B cell (primary cell): ENCODE measurements at regions not wholly inside any gene's neighbourhood (a gene's known extent, or its start where the extent isn't known, plus 50 kb on each side); places are given as distances from the start of the nearest gene placed in this dataset.

Source experiments
- ATAC-seq: fragments of 200-7000 bp; cut with Tn5 transposase; one replicate; pipeline ENCODE4 v1.10.0; 2021; ENCODE audit warnings: low read depth, mild to moderate bottlenecking, moderate number of reproducible peaks, moderate library complexity
- CTCF ChIA-PET: fragments of 350-600 bp; sonication (Branson Sonifier 250); formaldehyde crosslinking; loops from one replicate; lab custom pipeline; 2021; ENCODE audit warnings: antibody characterized with exemption, inconsistent platforms; lab: Charles Lee
- POLR2A ChIA-PET: fragments of 350-600 bp; sonication (Branson Sonifier 250); formaldehyde crosslinking; loops from one replicate; lab custom pipeline; 2021; ENCODE audit warnings: antibody characterized with exemption; lab: Charles Lee
- DNase-seq: peaks from one replicate; pipeline ENCODE4 v3.0.0; 2013
- H2AFZ ChIP-seq: 2 replicates; pipeline ENCODE4 v1.6.1; 2012; ENCODE audit warnings: mild to moderate bottlenecking, low read depth, low read length; ENCODE audit not compliant: insufficient read depth, poor library complexity, severe bottlenecking
- H3K27ac ChIP-seq, 2 donors: 1 replicate in 1 of 2; 2 replicates in 1 of 2; pipeline ENCODE4 v1.5.1; 2012 to 2013; ENCODE audit warnings: low read length in 2 of 2, mild to moderate bottlenecking in 2 of 2, moderate library complexity in 1 of 2
- H3K27me3 ChIP-seq, 4 experiments: fragments of 200-600 bp in 1 of 4; sonication (generic) in 1 of 4; replicated peaks in 1 of 4; 1 replicate in 2 of 4; 2 replicates in 2 of 4; pipeline versions ENCODE4 v1.6.1 to v1.7.0; 2013 to 2016; ENCODE audit warnings: low read length in 3 of 4, mild to moderate bottlenecking in 2 of 4, mixed read lengths in 1 of 4, moderate library complexity in 1 of 4; ENCODE audit not compliant: insufficient read depth in 4 of 4, control insufficient read depth in 3 of 4; ENCODE audit errors: control extremely low read depth in 1 of 4
- H3K36me3 ChIP-seq, 2 experiments: replicated peaks in 1 of 2; 1 replicate in 1 of 2; 2 replicates in 1 of 2; pipeline versions ENCODE4 v1.6.1 to v1.7.1; 2013; ENCODE audit warnings: low read length in 1 of 2; ENCODE audit not compliant: insufficient read depth in 2 of 2, control insufficient read depth in 1 of 2; ENCODE audit errors: control extremely low read depth in 1 of 2, extremely low read depth in 1 of 2
- H3K4me1 ChIP-seq, 2 donors: fragments of 200-600 bp in 1 of 2; sonication (generic) in 1 of 2; 1 replicate in 1 of 2; 2 replicates in 1 of 2; pipeline versions ENCODE4 v1.5.1 to v1.6.1; 2013 to 2017; ENCODE audit warnings: low read length in 2 of 2; ENCODE audit not compliant: control insufficient read depth in 2 of 2, insufficient read depth in 2 of 2
- H3K4me2 ChIP-seq: replicated peaks from 2 replicates; pipeline ENCODE3; 2012; ENCODE audit warnings: mild to moderate bottlenecking, low read depth, low read length; ENCODE audit not compliant: poor library complexity, severe bottlenecking
- H3K4me3 ChIP-seq, 5 experiments: fragments of 200-600 bp in 1 of 5; sonication (generic) in 1 of 5; 1 replicate in 3 of 5; 2 replicates in 2 of 5; pipeline versions ENCODE4 v1.5.1 to v1.7.0; 2011 to 2016; ENCODE audit warnings: low read length in 4 of 5, mild to moderate bottlenecking in 4 of 5, low read depth in 2 of 5, control low read depth in 1 of 5, moderate library complexity in 1 of 5; ENCODE audit not compliant: insufficient read depth in 1 of 5; ENCODE audit errors: control extremely low read depth in 1 of 5, extremely low read depth in 1 of 5
- H3K79me2 ChIP-seq: fragments of 200-600 bp; sonication (generic); one replicate; pipeline ENCODE4 v1.6.0; 2016; ENCODE audit warnings: low read length; ENCODE audit not compliant: control insufficient read depth, insufficient read depth
- H3K9ac ChIP-seq: fragments of 200-600 bp; sonication (generic); 2 replicates; pipeline ENCODE4 v1.6.1; 2017; ENCODE audit warnings: mild to moderate bottlenecking, low read length, moderate library complexity
- H3K9me3 ChIP-seq, 3 donors: one replicate each; pipeline versions ENCODE4 v1.6.1 to v1.7.1; 2013; ENCODE audit warnings: low read length in 2 of 3; ENCODE audit not compliant: control insufficient read depth in 2 of 3, insufficient read depth in 1 of 3; ENCODE audit errors: control extremely low read depth in 1 of 3
- H4K20me1 ChIP-seq: 2 replicates; pipeline ENCODE4 v1.6.0; 2012; ENCODE audit warnings: mild to moderate bottlenecking, low read length; ENCODE audit not compliant: insufficient read depth, control insufficient read depth, poor library complexity, severe bottlenecking
- H3K27ac Mint-ChIP-seq: one replicate; pipeline ENCODE4 v1.8.0; 2021; ENCODE audit warnings: mixed read lengths
- H3K27me3 Mint-ChIP-seq: one replicate; pipeline ENCODE4 v1.8.0; 2021; ENCODE audit warnings: mixed read lengths
- H3K4me1 Mint-ChIP-seq: one replicate; pipeline ENCODE4 v1.8.0; 2021; ENCODE audit warnings: mixed read lengths
- H3K4me3 Mint-ChIP-seq: one replicate; pipeline ENCODE4 v1.8.0; 2021; ENCODE audit warnings: mixed read lengths
- H3K9me3 Mint-ChIP-seq: one replicate; pipeline ENCODE4 v1.8.0; 2022; ENCODE audit warnings: mixed read lengths; ENCODE audit not compliant: insufficient read depth
- EZH2 ChIP-seq: IDR thresholded peaks from 2 replicates; pipeline ENCODE4 v1.6.1; 2012; ENCODE audit warnings: borderline replicate concordance, low read depth, mild to moderate bottlenecking, moderate library complexity, low read length; ENCODE audit not compliant: insufficient read depth, poor library complexity, severe bottlenecking
- WGBS: methylation state at CpG from one replicate; pipeline ENCODE4 v1.1.5; 2013; ENCODE audit warnings: missing lambda C conversion rate; ENCODE audit not compliant: insufficient coverage; 5-methylcytosine and 5-hydroxymethylcytosine counted together
- intact Hi-C: fragments of 100-400 bp; cut with micrococcal nuclease; formaldehyde crosslinking; loops from one replicate; pipeline ENCODE4 v1.10.0; 2022
- TF ChIP-seq, protein P1 (sequence below): fragments of 200-600 bp; IDR thresholded peaks from one replicate; pipeline ENCODE4 v1.8.0; 2022; ENCODE audit warnings: antibody characterized with exemption, mild to moderate bottlenecking

DNA sequence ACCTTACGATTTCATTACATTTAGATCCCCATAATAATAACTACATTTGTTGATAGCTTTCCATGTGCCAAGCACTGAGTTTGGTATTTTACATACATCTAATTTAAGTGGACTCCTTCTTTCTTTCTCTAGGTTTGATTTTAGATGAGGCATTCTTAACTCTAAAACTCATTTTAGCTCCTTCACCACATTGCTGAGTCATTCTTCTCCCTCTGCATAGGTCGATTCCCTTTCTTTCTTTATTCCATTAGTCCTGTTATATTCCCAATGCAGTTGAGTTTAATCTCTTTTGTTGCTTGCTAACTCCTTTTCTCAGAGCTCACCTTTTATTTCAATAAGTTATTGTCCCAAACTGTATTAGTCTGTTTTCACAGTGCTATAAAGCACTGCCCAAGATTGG lies 329.8 kb downstream of the TAF11L14 start:
- no peak for TF ChIP-seq EZH2
- TF ChIP-seq, protein P1, sequence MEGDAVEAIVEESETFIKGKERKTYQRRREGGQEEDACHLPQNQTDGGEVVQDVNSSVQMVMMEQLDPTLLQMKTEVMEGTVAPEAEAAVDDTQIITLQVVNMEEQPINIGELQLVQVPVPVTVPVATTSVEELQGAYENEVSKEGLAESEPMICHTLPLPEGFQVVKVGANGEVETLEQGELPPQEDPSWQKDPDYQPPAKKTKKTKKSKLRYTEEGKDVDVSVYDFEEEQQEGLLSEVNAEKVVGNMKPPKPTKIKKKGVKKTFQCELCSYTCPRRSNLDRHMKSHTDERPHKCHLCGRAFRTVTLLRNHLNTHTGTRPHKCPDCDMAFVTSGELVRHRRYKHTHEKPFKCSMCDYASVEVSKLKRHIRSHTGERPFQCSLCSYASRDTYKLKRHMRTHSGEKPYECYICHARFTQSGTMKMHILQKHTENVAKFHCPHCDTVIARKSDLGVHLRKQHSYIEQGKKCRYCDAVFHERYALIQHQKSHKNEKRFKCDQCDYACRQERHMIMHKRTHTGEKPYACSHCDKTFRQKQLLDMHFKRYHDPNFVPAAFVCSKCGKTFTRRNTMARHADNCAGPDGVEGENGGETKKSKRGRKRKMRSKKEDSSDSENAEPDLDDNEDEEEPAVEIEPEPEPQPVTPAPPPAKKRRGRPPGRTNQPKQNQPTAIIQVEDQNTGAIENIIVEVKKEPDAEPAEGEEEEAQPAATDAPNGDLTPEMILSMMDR = no peak
- DNase-seq (no peak), ATAC-seq (no peak)
- Mint-ChIP-seq H3K27ac (no peak overlapping the region), H3K4me1 (no peaks in the 10 kb centered on the region), H3K27me3 (no peaks in the 10 kb centered on the region), H3K4me3 (no peak overlapping the region), H3K9me3 (peaks cover 4% of the 10 kb centered on the region)
- Histone ChIP-seq H3K79me2 (no peaks in the 10 kb centered on the region), H3K4me2 (no peak overlapping the region), H3K9me3 (peaks cover 0 to 10% (median 3%) of the 10 kb centered on the region in 3 donors), H3K9ac (no peak overlapping the region), H3K36me3 (no peaks in the 10 kb centered on the region), H2AFZ (no peak overlapping the region), H3K4me3 (no peak overlapping the region), H3K27ac (no peak overlapping the region), H4K20me1 (no peaks in the 10 kb centered on the region), H3K4me1 (no peaks in the 10 kb centered on the region), H3K27me3 (peaks cover 0 to 3% (median 0%) of the 10 kb centered on the region in 4 experiments)
- ChIA-PET CTCF (no interaction called here), POLR2A (no interaction called here)
- intact Hi-C loops = no loop called here
- WGBS = 75% methylated on average over 1 of the region's 2 CpGs

DNA sequence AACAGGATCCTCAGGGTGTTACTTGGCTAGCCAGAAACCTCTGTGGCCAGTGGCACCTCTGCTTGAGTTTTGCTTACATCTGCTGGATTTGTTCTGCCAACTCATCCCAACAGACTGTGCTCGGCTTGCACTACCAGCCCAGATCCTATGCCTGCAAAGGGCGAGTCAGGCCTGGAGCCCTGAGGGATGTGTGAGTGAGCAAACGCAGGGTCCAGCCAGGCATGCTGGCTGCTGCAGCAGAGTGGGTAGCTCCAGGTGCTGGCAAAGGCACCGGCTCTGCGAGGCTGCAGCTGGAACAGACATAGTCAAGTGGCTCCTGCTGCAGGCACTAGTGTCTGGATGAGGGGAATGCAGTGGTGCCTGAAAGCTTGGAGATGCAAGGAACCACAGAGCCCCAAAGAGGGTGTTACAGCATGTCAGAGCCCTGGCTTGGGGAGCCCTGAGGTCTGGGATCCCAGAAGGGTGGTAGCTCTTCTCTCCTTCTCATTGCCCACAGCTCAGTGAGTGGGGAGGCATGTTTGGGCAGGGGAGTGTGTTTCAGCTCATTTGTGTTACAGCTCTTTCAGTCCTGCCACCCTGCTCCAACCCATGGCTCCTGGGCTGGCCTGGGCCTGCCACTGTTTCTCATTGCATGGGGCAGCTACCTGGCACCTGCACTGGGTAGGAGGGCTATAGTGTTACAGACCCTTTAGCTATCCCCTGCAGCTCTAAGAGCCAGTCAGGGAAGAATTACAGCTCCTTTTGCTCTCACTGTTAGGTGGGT lies 332.6 kb downstream of the TAF11L14 start:
- no peak overlapping the region for H3K4me3 ChIP-seq
- WGBS = 91% methylated on average over 5 of the region's 5 CpGs
- TF ChIP-seq, protein P1 = no peak
- no peak for TF ChIP-seq EZH2
- H3K27me3 Mint-ChIP-seq = no peaks in the 10 kb centered on the region
- H3K9ac ChIP-seq = no peak overlapping the region
- peaks cover 0 to 10% (median 3%) of the 10 kb centered on the region in 3 donors for H3K9me3 ChIP-seq
- POLR2A ChIA-PET = no interaction called here
- CTCF ChIA-PET = no interaction called here
- H3K27me3 ChIP-seq = no peaks in the 10 kb centered on the region
- no peak overlapping the region for H3K27ac Mint-ChIP-seq
- ATAC-seq (no peak), DNase-seq (no peak)
- H2AFZ ChIP-seq = no peak overlapping the region
- no peaks in the 10 kb centered on the region for H3K79me2 ChIP-seq
- H3K4me1 ChIP-seq = no peaks in the 10 kb centered on the region
- intact Hi-C loops = no loop called here
- no peak overlapping the region for H3K4me2 ChIP-seq
- H4K20me1 ChIP-seq = no peaks in the 10 kb centered on the region
- H3K4me3 Mint-ChIP-seq = no peak overlapping the region
- peaks cover 4% of the 10 kb centered on the region for H3K9me3 Mint-ChIP-seq
- H3K36me3 ChIP-seq = no peaks in the 10 kb centered on the region
- no peaks in the 10 kb centered on the region for H3K4me1 Mint-ChIP-seq
- H3K27ac ChIP-seq = no peak overlapping the region
